HEK293 (cell line): ENCODE measurements at regions not wholly inside any gene's neighbourhood (a gene's known extent, or its start where the extent isn't known, plus 50 kb on each side); places are given as distances from the start of the nearest gene placed in this dataset.
A peak's percentile ranks its signal among the peaks of the same experiment; 100 is the strongest.

ENCODE experiments used
- CTCF ChIP-seq: fragments of 450-650 bp; formaldehyde crosslinking; IDR thresholded peaks from 2 replicates; pipeline ENCODE4 v1.5.1; 2016; ENCODE audit warnings: missing biosample characterization, missing genetic modification characterization
- MZF1 ChIP-seq: fragments of 450-650 bp; formaldehyde crosslinking; IDR thresholded peaks from 2 replicates; pipeline ENCODE4 v1.5.1; 2017; ENCODE audit warnings: missing biosample characterization, missing genetic modification characterization, borderline replicate concordance
- PRDM6 ChIP-seq: fragments of 450-650 bp; formaldehyde crosslinking; IDR thresholded peaks from 2 replicates; pipeline ENCODE4 v1.5.1; 2017; ENCODE audit warnings: missing biosample characterization, missing genetic modification characterization
- SP2 ChIP-seq: fragments of 450-650 bp; formaldehyde crosslinking; IDR thresholded peaks from 2 replicates; pipeline ENCODE4 v1.5.1; 2016; ENCODE audit warnings: missing biosample characterization, missing genetic modification characterization
- ZNF169 ChIP-seq: fragments of 450-650 bp; formaldehyde crosslinking; IDR thresholded peaks from 2 replicates; pipeline ENCODE4 v1.5.1; 2016; ENCODE audit warnings: missing biosample characterization, missing genetic modification characterization
- ZNF48 ChIP-seq: fragments of 450-650 bp; formaldehyde crosslinking; IDR thresholded peaks from 2 replicates; pipeline ENCODE4 v1.5.1; 2016; ENCODE audit warnings: missing biosample characterization, missing genetic modification characterization
- ZNF514 ChIP-seq: fragments of 450-650 bp; formaldehyde crosslinking; IDR thresholded peaks from 2 replicates; pipeline ENCODE4 v1.5.1; 2016; ENCODE audit warnings: missing biosample characterization, missing genetic modification characterization

GRCh38 chr9:86731511-86732063 lies 215.7 kb downstream of the GAS1 start:
- TF ChIP-seq MZF1 (tag by site-specific recombination): no peak
- no peak for TF ChIP-seq ZNF169 (tag by site-specific recombination)
- no peak for TF ChIP-seq CTCF (tag by site-specific recombination)
- TF ChIP-seq ZNF48 (tag by site-specific recombination): no peak
- no peak for TF ChIP-seq SP2
- no peak for TF ChIP-seq ZNF514
- TF ChIP-seq PRDM6 (tag by site-specific recombination): peak; percentile 97
